ENCODE measurements at regions not wholly inside any gene's neighbourhood (a gene's known extent, or its start where the extent isn't known, plus 50 kb on each side); places are given as distances from the start of the nearest gene placed in this dataset.

- H3K27ac ChIP-seq, result no peak overlapping the region
- no peaks in the 10 kb centered on the region for H3K27me3 ChIP-seq (replicated peaks)
- DNase-seq (ENCODE audit: low read depth in 1 of 2, low spot score in 2 of 2), result no peak
- no peaks in the 10 kb centered on the region for H3K4me1 ChIP-seq (replicated peaks)
- no peak overlapping the region for H3K4me3 ChIP-seq
- H3K9me3 ChIP-seq (replicated peaks), result no peaks in the 10 kb centered on the region
- no peaks in the 10 kb centered on the region for H3K36me3 ChIP-seq
Observed at GRCh38 chr9:18330401-18331309, 143.3 kb upstream of the ADAMTSL1 start.

GRCh38 chr9:18331310-18331684 is 142.7 kb upstream of the ADAMTSL1 start:
- Histone ChIP-seq H3K27me3 (replicated peaks) (no peaks in the 10 kb centered on the region), H3K36me3 (no peaks in the 10 kb centered on the region), H3K9me3 (replicated peaks) (no peaks in the 10 kb centered on the region), H3K27ac (no peak overlapping the region), H3K4me1 (replicated peaks) (no peaks in the 10 kb centered on the region), H3K4me3 (no peak overlapping the region)
- DNase-seq (ENCODE audit: low read depth in 1 of 2, low spot score in 2 of 2), result no peak

- no peaks in the 10 kb centered on the region for H3K9me3 ChIP-seq (replicated peaks)
- no peak overlapping the region for H3K4me3 ChIP-seq
- no peak for DNase-seq (ENCODE audit: low read depth in 1 of 2, low spot score in 2 of 2)
- H3K4me1 ChIP-seq (replicated peaks), result no peaks in the 10 kb centered on the region
- H3K27ac ChIP-seq, result no peak overlapping the region
- H3K27me3 ChIP-seq (replicated peaks), result no peaks in the 10 kb centered on the region
- H3K36me3 ChIP-seq, result no peaks in the 10 kb centered on the region
Observed at GRCh38 chr9:18331808-18332209, 142.1 kb upstream of the ADAMTSL1 start.

- no peaks in the 10 kb centered on the region for H3K9me3 ChIP-seq (replicated peaks)
- H3K27me3 ChIP-seq (replicated peaks), result no peaks in the 10 kb centered on the region
- no peaks in the 10 kb centered on the region for H3K4me1 ChIP-seq (replicated peaks)
- no peaks in the 10 kb centered on the region for H3K36me3 ChIP-seq
- no peak overlapping the region for H3K4me3 ChIP-seq
- no peak for DNase-seq (ENCODE audit: low read depth in 1 of 2, low spot score in 2 of 2)
- no peak overlapping the region for H3K27ac ChIP-seq
Observed at GRCh38 chr9:18333157-18333556, 140.8 kb upstream of the ADAMTSL1 start.

GRCh38 chr9:18335825-18336224 is 138.1 kb upstream of the ADAMTSL1 start:
- Histone ChIP-seq H3K9me3 (replicated peaks) (no peaks in the 10 kb centered on the region), H3K36me3 (no peaks in the 10 kb centered on the region), H3K4me3 (no peak overlapping the region), H3K4me1 (replicated peaks) (no peaks in the 10 kb centered on the region), H3K27ac (no peak overlapping the region), H3K27me3 (replicated peaks) (no peaks in the 10 kb centered on the region)
- no peak for DNase-seq (ENCODE audit: low read depth in 1 of 2, low spot score in 2 of 2)

- no peaks in the 10 kb centered on the region for H3K9me3 ChIP-seq (replicated peaks)
- H3K4me1 ChIP-seq (replicated peaks), result no peaks in the 10 kb centered on the region
- H3K36me3 ChIP-seq, result no peaks in the 10 kb centered on the region
- no peak for DNase-seq (ENCODE audit: low read depth in 1 of 2, low spot score in 2 of 2)
- no peaks in the 10 kb centered on the region for H3K27me3 ChIP-seq (replicated peaks)
- H3K4me3 ChIP-seq, result no peak overlapping the region
- no peak overlapping the region for H3K27ac ChIP-seq
Observed at GRCh38 chr9:18338042-18338441, 135.9 kb upstream of the ADAMTSL1 start.

- H3K9me3 ChIP-seq (replicated peaks), result no peaks in the 10 kb centered on the region
- H3K4me3 ChIP-seq, result no peak overlapping the region
- no peaks in the 10 kb centered on the region for H3K27me3 ChIP-seq (replicated peaks)
- H3K27ac ChIP-seq, result no peak overlapping the region
- H3K4me1 ChIP-seq (replicated peaks), result no peaks in the 10 kb centered on the region
- DNase-seq (ENCODE audit: low read depth in 1 of 2, low spot score in 2 of 2), result no peak
- no peaks in the 10 kb centered on the region for H3K36me3 ChIP-seq
Observed at GRCh38 chr9:18343784-18344183, 130.2 kb upstream of the ADAMTSL1 start.

GRCh38 chr9:18346745-18347144 is 127.2 kb upstream of the ADAMTSL1 start:
- H3K4me1 ChIP-seq (replicated peaks), result no peaks in the 10 kb centered on the region
- no peak overlapping the region for H3K27ac ChIP-seq
- H3K9me3 ChIP-seq (replicated peaks), result no peaks in the 10 kb centered on the region
- DNase-seq (ENCODE audit: low read depth in 1 of 2, low spot score in 2 of 2), result no peak
- no peak overlapping the region for H3K4me3 ChIP-seq
- no peaks in the 10 kb centered on the region for H3K36me3 ChIP-seq
- H3K27me3 ChIP-seq (replicated peaks), result no peaks in the 10 kb centered on the region

- no peaks in the 10 kb centered on the region for H3K4me1 ChIP-seq (replicated peaks)
- H3K36me3 ChIP-seq, result no peaks in the 10 kb centered on the region
- H3K27ac ChIP-seq, result no peak overlapping the region
- H3K27me3 ChIP-seq (replicated peaks), result no peaks in the 10 kb centered on the region
- no peak for DNase-seq (ENCODE audit: low read depth in 1 of 2, low spot score in 2 of 2)
- no peak overlapping the region for H3K4me3 ChIP-seq
- no peaks in the 10 kb centered on the region for H3K9me3 ChIP-seq (replicated peaks)
Observed at GRCh38 chr9:18347386-18348082, 126.4 kb upstream of the ADAMTSL1 start.

GRCh38 chr9:18348083-18348475 is 125.9 kb upstream of the ADAMTSL1 start:
- Histone ChIP-seq H3K4me3 (no peak overlapping the region), H3K27me3 (replicated peaks) (no peaks in the 10 kb centered on the region), H3K4me1 (replicated peaks) (no peaks in the 10 kb centered on the region), H3K36me3 (no peaks in the 10 kb centered on the region), H3K27ac (no peak overlapping the region), H3K9me3 (replicated peaks) (no peaks in the 10 kb centered on the region)
- no peak for DNase-seq (ENCODE audit: low read depth in 1 of 2, low spot score in 2 of 2)

- Histone ChIP-seq H3K27ac (no peak overlapping the region), H3K4me1 (replicated peaks) (no peaks in the 10 kb centered on the region), H3K36me3 (no peaks in the 10 kb centered on the region), H3K4me3 (no peak overlapping the region), H3K27me3 (replicated peaks) (no peaks in the 10 kb centered on the region), H3K9me3 (replicated peaks) (no peaks in the 10 kb centered on the region)
- DNase-seq (ENCODE audit: low read depth in 1 of 2, low spot score in 2 of 2), result no peak
Observed at GRCh38 chr9:18349530-18349929, 124.4 kb upstream of the ADAMTSL1 start.

GRCh38 chr9:18350036-18350435 is 123.9 kb upstream of the ADAMTSL1 start:
- Histone ChIP-seq H3K9me3 (replicated peaks) (no peaks in the 10 kb centered on the region), H3K4me3 (no peak overlapping the region)
- no peak for DNase-seq (ENCODE audit: low read depth in 1 of 2, low spot score in 2 of 2)

GRCh38 chr9:18350995-18351595 is 122.9 kb upstream of the ADAMTSL1 start:
- DNase-seq (ENCODE audit: low read depth in 1 of 2, low spot score in 2 of 2), result no peak
- Histone ChIP-seq H3K4me1 (replicated peaks) (no peaks in the 10 kb centered on the region), H3K36me3 (no peaks in the 10 kb centered on the region), H3K4me3 (no peak overlapping the region), H3K9me3 (replicated peaks) (no peaks in the 10 kb centered on the region), H3K27me3 (replicated peaks) (no peaks in the 10 kb centered on the region), H3K27ac (no peak overlapping the region)

More at GRCh38 chr9:18350036-18350435, 123.9 kb upstream of the ADAMTSL1 start:
- no peaks in the 10 kb centered on the region for H3K4me1 ChIP-seq (replicated peaks)
- no peaks in the 10 kb centered on the region for H3K27me3 ChIP-seq (replicated peaks)
- no peaks in the 10 kb centered on the region for H3K36me3 ChIP-seq
- H3K27ac ChIP-seq, result no peak overlapping the region

- Histone ChIP-seq H3K36me3 (no peaks in the 10 kb centered on the region), H3K27me3 (replicated peaks) (no peaks in the 10 kb centered on the region), H3K9me3 (replicated peaks) (no peaks in the 10 kb centered on the region), H3K27ac (no peak overlapping the region), H3K4me3 (no peak overlapping the region), H3K4me1 (replicated peaks) (no peaks in the 10 kb centered on the region)
- no peak for DNase-seq (ENCODE audit: low read depth in 1 of 2, low spot score in 2 of 2)
Observed at GRCh38 chr9:18352711-18353110, 121.2 kb upstream of the ADAMTSL1 start.
